Activated CD4-positive, alpha-beta T cell treated with anti-CD3 and anti-CD28 coated beads for 48 hours (primary cell): ENCODE measurements at regions not wholly inside any gene's neighbourhood (a gene's known extent, or its start where the extent isn't known, plus 50 kb on each side); places are given as distances from the start of the nearest gene placed in this dataset.
A peak's percentile ranks its signal among the peaks of the same experiment; 100 is the strongest.
"Not testable (repeated sequence)": the region's sequence is repeated elsewhere in the genome, so short reads cannot be mapped to it uniquely, and the experiment has no call there.

Experiments
- DNase-seq: peaks from one replicate; pipeline ENCODE4 v3.0.0-alpha.2; 2020

- DNase-seq = no peak
Observed at GRCh38 chr5:90050103-90050502, 359.5 kb downstream of the CETN3 start.

- no peak for DNase-seq
Observed at GRCh38 chr5:90047113-90047512, 362.4 kb downstream of the CETN3 start.

GRCh38 chr5:90040082-90040481, 369.5 kb downstream of the CETN3 start:
- DNase-seq = not testable (repeated sequence)

GRCh38 chr5:90037646-90038045, 371.9 kb downstream of the CETN3 start:
- DNase-seq = no peak

- no peak for DNase-seq
Observed at GRCh38 chr5:90022711-90023053, 386.9 kb downstream of the CETN3 start.

DNA sequence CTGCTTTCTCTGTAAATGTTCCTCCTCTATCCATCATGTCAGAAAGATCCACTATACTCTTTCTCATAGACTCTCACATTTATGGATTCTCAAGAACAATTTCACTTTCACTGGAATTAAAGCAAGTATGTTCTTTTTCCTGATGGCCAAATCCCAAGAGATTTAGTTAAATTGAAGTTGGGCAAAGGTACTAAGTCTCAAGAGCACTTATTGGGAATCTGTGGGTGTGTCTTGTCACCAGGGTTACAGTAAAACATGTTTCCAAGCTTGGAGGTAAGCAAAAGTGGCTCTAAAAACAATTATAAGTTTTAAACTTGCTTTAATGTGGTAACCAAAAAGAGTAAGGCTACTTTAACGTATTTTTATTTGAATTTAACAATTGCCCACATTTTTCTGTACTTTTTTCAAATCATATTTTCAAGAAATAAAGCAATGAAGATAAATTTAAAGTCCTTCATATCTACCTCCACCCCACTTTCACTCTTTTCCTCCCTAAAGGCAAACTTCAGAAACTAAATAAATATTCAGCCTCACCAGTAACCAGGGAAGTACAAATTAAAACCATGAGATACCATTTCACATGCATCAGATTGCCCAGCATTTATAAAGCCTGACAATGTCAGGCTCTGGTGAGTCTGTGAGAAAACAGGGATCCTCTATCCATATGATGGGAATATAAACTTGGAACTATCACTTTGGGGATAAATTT, 387.4 kb downstream of the CETN3 start:
- DNase-seq = no peak

DNA sequence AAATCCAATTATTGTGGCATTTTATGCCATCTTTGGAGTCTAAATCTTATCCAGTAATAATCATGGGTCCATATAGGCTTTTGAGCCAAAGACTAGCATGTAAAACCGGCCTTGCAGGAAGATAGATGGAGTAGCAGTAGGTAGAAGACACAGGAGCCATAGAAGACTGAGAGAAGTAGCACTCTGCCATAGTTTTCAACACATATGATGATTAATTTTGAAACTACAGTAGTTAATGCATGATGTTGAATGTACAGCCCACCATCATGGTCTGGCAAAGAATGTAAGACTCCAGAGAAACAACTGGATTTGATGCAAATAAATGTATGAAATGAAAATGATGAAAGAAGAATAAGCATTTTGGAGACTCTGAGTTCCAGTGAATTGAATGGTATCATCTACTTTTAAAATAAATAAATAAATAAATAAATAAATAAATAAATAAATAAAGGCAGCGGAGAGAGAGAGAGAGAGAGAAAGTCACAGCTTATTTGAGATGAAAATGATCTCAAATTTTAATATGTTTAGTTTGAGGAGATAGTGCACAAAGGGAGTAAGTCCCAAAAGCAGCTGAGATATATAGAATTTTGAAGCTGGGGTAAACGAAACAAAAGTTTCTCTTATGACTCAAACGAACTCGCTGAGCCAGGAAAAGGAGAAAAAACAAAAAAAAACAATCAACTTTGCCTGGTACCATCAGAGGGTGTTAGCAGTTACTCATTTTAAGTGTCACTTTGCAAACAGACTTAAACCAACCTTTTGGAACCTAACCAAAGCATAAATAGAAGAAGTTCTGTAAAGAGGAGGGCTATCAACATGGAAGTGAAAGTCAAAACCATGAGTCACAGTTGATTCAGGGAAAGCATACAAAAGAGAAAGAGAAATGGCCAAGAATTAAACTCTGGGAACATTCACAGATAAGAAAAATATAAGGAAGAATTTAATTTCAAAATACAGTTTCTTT, 388.7 kb downstream of the CETN3 start:
- no peak for DNase-seq

- no peak for DNase-seq
Observed at GRCh38 chr5:90017239-90017638, 392.3 kb downstream of the CETN3 start.

DNA sequence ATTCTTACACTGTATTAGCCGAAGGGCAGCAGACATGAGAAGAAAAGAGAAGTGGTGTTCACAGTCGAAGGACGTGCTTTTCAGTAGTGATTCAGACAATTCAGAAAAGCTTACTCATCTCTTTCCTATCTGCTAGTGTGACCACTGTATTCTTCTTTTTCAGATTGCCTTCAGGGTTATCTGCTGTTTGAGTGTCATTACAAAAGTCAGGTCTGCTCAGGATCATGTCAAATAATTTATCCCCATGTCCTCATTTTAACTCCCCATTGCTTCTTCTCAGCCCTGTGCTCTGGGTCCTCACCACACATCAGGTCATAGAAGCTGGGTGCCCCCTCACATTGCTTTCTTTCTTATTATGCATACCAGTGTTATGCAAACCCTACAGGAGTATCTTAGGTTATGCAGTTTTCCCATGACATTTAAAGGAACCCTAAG, 394.0 kb downstream of the CETN3 start:
- DNase-seq = no peak

DNA sequence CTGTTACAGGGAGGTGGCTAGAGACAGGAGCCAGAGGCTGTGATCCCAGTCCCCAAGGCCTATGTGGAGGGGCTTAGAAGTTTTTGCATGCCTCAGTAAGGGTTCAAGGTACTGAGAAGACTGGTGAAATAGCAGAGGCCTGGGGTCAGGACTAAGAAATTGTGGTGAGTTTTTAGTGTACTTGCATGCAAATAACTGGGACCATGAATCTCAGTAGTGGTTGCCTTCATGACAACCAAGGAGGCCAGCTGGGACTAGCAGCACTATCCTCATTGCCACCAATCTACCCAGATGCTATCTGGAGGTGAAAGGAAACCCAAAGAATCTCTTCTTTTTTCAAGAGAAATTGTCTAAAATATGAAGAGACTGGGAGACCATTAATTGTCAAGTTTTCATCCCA, 395.1 kb downstream of the CETN3 start:
- DNase-seq = no peak

DNA sequence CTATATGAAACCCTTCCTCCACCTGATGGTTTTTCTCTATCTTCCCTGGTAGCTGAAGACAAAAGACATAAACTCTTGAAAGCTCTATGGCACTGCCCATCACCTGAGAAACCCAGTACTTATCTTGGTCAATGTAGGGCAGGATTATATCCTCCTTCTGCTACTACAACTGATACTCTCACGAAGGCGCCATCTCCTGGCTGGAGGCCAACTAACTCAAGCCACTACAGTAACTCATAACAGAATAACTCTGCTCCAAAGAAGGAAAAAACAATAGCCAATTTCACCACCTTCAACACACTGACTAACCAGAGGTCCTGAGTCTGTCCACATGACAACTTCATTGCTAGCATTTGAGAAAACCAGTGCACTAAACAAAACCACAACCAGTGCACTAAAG, 409.2 kb downstream of the CETN3 start:
- DNase-seq = peak; percentile 9

DNA sequence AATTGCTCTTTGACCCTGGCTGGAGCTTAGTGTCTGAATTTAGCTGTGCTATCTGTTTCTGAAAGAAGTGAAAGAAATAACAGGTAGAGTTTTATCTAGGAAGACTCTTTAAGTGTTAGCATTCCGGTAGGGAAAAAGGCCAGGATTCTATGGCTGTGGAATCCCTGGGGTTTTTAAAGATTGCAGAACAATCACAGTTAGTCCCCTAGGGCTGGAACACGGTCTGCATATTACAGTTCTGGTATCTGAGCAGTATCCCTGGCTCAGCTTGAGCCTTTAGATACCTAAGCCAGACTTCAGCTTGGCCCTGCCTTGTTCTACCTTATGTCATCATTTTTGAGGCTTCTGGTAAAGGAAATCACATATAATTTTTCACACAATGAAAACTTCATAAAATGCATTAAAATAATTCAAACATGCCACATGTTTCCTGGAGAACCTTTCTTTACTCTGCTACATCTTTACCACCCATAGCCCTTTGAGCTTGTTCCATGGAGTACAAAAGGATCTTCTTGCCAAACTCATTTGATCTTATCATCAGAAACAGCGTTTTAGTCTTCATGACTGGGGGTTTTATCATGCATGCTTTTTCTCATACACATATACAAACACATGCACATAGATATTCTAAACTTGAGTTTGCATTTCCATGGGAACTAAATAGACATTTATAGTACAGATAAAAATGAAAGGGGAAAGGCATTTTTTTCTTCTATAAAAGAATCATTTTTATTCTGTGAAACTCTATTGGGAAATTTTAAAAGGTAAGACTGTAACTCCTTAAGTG, 410.8 kb downstream of the CETN3 start:
- DNase-seq = no peak

DNA sequence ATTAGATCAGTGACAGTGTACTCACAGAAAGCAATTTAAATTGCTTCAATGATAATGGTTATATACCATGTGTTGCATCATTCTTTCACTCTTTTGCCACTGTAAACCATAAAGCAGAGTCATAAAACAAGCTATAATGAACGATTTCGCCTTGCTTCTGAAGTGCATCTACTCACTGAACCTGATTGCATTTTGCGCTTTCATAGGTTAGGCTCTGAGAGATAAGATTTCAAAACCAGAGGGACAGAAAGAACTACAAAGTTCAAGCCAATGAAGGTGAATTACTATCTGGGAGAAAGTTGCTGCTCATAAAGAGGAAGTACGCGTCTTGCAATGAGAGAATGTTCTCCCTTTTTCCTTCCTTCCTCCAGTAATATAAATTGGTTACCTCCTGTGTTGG, 412.7 kb downstream of the CETN3 start:
- DNase-seq = no peak

GRCh38 chr5:89996335-89996734, 413.2 kb downstream of the CETN3 start:
- DNase-seq = no peak

GRCh38 chr5:89994266-89994665, 415.3 kb downstream of the CETN3 start:
- DNase-seq = no peak

DNA sequence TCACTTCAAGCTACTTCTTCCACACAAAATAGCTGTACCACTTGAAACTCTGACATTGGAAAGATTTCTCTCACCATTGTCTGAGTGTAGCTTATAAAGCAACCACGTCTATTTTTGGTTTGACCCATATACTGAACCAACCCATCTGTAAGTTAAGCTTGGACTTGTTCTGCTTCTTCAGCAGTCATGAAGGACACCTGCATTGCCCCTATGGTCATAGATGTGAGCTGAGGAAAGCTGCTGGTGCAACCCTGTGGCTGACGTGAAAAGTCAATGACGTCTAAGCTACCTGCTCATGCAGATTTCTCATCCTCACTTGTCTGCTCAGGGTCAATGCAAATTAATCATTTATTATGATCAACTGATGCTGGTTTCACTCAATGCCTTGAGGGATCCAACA, 417.4 kb downstream of the CETN3 start:
- no peak for DNase-seq

GRCh38 chr5:89991592-89991991, 418.0 kb downstream of the CETN3 start:
- no peak for DNase-seq

- DNase-seq = no peak
Observed at GRCh38 chr5:89989776-89990175, 419.8 kb downstream of the CETN3 start.

DNA sequence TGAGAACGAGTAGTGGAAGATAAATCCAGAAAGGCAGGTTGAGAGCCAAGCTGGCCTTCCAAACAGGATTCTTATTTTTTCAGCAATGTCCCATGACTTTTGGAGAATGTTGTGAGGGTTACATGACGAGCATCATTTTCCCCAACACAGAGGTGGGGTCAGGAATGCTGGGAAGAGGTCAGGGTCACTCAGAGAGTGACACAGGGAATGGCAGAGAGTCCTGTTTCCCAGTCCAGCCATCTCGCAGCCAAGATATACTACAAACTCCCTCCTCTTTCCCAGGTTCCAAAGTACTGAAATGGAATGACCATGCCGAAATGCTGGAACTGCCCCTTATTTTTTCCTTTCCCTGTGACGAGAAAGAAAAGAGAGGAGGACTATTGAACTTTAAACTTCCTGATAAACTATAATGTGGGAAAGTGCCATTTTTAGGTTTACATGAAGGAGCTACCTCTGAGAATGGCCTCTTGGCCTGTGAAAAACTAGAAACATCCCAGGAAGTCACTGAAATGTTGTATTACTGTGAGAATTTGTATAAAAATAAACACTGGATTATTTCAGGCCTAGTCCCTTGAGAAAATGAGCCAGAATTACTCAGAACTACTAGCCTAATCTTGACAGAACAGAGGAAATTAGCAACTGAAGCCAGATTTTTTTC, 420.4 kb downstream of the CETN3 start:
- no peak for DNase-seq

DNA sequence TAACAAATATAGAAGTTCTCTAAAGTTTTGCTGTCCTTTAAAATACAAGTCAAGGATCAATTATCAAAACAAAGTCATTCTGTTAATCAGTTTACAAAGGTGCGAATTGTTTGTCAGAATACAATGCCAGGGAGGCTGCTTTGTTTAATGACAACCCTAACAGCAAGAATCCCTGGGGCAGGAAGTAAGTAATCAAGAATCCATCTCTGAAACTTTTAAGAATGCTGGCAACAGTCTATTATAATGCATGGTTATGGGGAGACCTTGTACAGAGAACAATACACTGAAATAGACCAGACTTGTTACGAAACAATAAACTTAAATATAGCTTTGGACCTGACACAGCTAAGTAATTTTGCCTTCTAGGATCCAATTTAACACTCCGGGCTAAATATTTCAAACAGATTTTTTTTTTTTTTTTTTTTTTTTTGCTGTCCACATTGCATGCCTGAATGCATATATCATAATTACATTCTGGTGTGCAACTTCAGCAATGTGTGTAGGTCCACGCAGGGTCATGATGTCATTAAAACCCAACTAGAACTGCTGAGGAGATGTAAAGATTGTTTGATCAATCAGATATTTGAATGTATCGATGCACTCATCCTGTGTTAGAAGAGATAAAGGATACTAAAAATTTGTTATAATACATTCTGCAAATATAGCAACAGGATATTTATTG, 421.3 kb downstream of the CETN3 start:
- DNase-seq = no peak

GRCh38 chr5:89983216-89983615, 426.3 kb downstream of the CETN3 start:
- DNase-seq = no peak
